DOHH2 (cell line): ENCODE measurements at regions not wholly inside any gene's neighbourhood (a gene's known extent, or its start where the extent isn't known, plus 50 kb on each side); places are given as distances from the start of the nearest gene placed in this dataset.
"Not testable (repeated sequence)": the region's sequence is repeated elsewhere in the genome, so short reads cannot be mapped to it uniquely, and the experiment has no call there.

Source experiments
- CTCF ChIP-seq: fragments of 200-600 bp; sonication (generic); IDR thresholded peaks from one replicate; pipeline ENCODE4 v1.5.1; 2014; ENCODE audit warnings: antibody characterized with exemption, mild to moderate bottlenecking, low read depth, low read length; ENCODE audit not compliant: poor library complexity, severe bottlenecking
- EZH2phosphoT487 ChIP-seq: fragments of 200-600 bp; sonication (generic); IDR thresholded peaks from 2 replicates; pipeline ENCODE4 v1.6.1; 2017; ENCODE audit warnings: borderline replicate concordance, mild to moderate bottlenecking, antibody characterized with exemption, low read length, moderate library complexity, mixed read lengths

GRCh38 chr2:87436007-87436406, 311.9 kb upstream of the PLGLB2 start:
- TF ChIP-seq CTCF, EZH2phosphoT487: not testable (repeated sequence)
